ENCODE measurements at regions not wholly inside any gene's neighbourhood (a gene's known extent, or its start where the extent isn't known, plus 50 kb on each side); places are given as distances from the start of the nearest gene placed in this dataset.

DNA sequence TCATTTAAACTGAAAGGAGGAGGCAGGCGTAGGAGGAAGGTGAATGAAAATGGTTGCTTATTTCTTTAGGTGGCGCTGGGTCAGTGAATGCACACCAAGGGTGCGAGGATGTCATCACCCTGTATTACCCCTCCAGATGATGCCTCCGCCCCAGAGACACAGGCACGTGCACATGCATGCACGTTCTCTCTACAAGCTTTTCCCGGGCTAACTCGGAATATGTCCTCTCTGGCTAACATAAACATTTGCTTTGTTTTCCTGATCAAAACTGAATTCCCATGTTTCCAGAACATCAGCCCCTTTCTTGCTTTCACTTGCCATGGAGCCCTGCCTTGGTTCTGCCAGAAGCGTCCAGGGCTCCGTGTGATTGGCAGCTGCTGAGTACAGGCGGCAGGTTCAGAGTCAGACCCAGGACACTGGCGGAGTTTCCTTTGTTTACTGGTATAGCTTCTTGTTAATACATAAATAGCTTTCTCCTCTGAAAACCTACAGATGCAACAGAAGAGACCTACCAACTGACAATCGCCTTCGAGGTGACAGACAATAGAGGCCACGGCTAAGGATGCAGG, 131.2 kb upstream of the RPS6KA2 start:
- H3K27ac ChIP-seq (ENCODE audit: insufficient read length, low read depth, low read length) = no peak overlapping the region
- H2BK5ac ChIP-seq (ENCODE audit: insufficient read length, low read length) = no peak overlapping the region
- WGBS (ENCODE audit: extremely low coverage, insufficient read length, low lambda C conversion rate) = no CpG with 5 or more reads among the region's 15 CpGs
- no peaks in the 10 kb centered on the region for H3K4me1 ChIP-seq (ENCODE audit: insufficient read depth, low read length)
- no peaks in the 10 kb centered on the region for H3K36me3 Mint-ChIP-seq (ENCODE audit: insufficient read depth in 1 of 3, low read depth in 3 of 3)
- no peak overlapping the region for H3K18ac ChIP-seq (ENCODE audit: insufficient read length, low read depth, low read length)
- H3K27me3 Mint-ChIP-seq (ENCODE audit: low read depth) = peaks cover 22% of the 10 kb centered on the region
- H4K91ac ChIP-seq (ENCODE audit: insufficient read length, low read depth, low read length) = no peak overlapping the region
- H3K9ac ChIP-seq (ENCODE audit: extremely low read depth, insufficient read length, low read length) = no peak overlapping the region
- H2AK5ac ChIP-seq (ENCODE audit: insufficient read length, low read length) = no peak overlapping the region
- H3K23me2 ChIP-seq (ENCODE audit: insufficient read length, low read depth, low read length, poor library complexity, severe bottlenecking) = no peaks in the 10 kb centered on the region
- no peaks in the 10 kb centered on the region for H3K27me3 ChIP-seq (ENCODE audit: insufficient read depth, low read length)
- H2BK12ac ChIP-seq (ENCODE audit: insufficient read length, low read depth, low read length) = no peak overlapping the region
- H4K5ac ChIP-seq (ENCODE audit: insufficient read length, low read depth, low read length) = no peak overlapping the region
- H3K9me3 ChIP-seq (ENCODE audit: control insufficient read depth, low read depth, low read length) = no peaks in the 10 kb centered on the region
- no peak overlapping the region for H3K4me3 Mint-ChIP-seq
- no peak for TF ChIP-seq CTCF (conservative IDR thresholded peaks at IDR 0.05)
- peaks cover 38 to 51% of the 10 kb centered on the region in 2 experiments for H3K4me1 Mint-ChIP-seq
- no peak overlapping the region for H4K8ac ChIP-seq (replicated peaks; ENCODE audit: insufficient read length, low read depth, low read length)
- no peak overlapping the region for H2AFZ ChIP-seq (ENCODE audit: low read length)
- no peaks in the 10 kb centered on the region for H4K20me1 ChIP-seq (ENCODE audit: control insufficient read depth, insufficient read depth, insufficient read length)
- DNase-seq = no peak
- H3K27ac Mint-ChIP-seq = no peak overlapping the region
- H3T11ph ChIP-seq (ENCODE audit: low read length) = no peak overlapping the region
- no peak overlapping the region for H3K56ac ChIP-seq (ENCODE audit: insufficient read length, low read depth, low read length)
- H2BK15ac ChIP-seq (ENCODE audit: low read depth, low read length) = no peak overlapping the region
- no peak overlapping the region for H3K4me2 ChIP-seq (ENCODE audit: insufficient read depth, insufficient read length, low read length)
- H3K9me3 Mint-ChIP-seq = no peaks in the 10 kb centered on the region
- H2BK120ac ChIP-seq (ENCODE audit: low read depth, low read length, poor library complexity, severe bottlenecking) = no peak overlapping the region
- no peak overlapping the region for H3K4ac ChIP-seq (ENCODE audit: low read depth, low read length)
- no peaks in the 10 kb centered on the region for H3K79me1 ChIP-seq (ENCODE audit: insufficient read depth, low read depth, low read length, poor library complexity, severe bottlenecking)
- no peak overlapping the region for H2BK20ac ChIP-seq (ENCODE audit: low read depth, low read length, poor library complexity, severe bottlenecking)
- no peaks in the 10 kb centered on the region for H3K79me2 ChIP-seq (ENCODE audit: insufficient read depth, low read length)
- H3K23ac ChIP-seq (ENCODE audit: insufficient read length, low read depth, low read length) = no peak overlapping the region
- no peak overlapping the region for H3K14ac ChIP-seq (ENCODE audit: insufficient read depth, low read length)

Data from H9 (cell line).